Activated naive CD4-positive, alpha-beta T cell treated with anti-CD3 and anti-CD28 coated beads, Interleukin-2, amount 50 U/mL, for 72 hours (primary cell): ENCODE measurements at regions not wholly inside any gene's neighbourhood (a gene's known extent, or its start where the extent isn't known, plus 50 kb on each side); places are given as distances from the start of the nearest gene placed in this dataset.

Experiments used
- ATAC-seq, 2 donors: fragments of 150-1000 bp; cut with Tn5 transposase; 2 replicates each; pipeline ENCODE4 v1.10.0; 2021; ENCODE audit warnings: mild to moderate bottlenecking in 2 of 2, moderate library complexity in 2 of 2
- DNase-seq, 2 donors: peaks; one replicate each; pipeline ENCODE4 v3.0.0; 2021 to 2022; ENCODE audit warnings: low spot score in 2 of 2
- H3K27ac Mint-ChIP-seq, 2 donors: one replicate each; pipeline ENCODE4 v1.8.0; 2022; ENCODE audit warnings: mild to moderate bottlenecking in 2 of 2, mixed read lengths in 2 of 2
- H3K36me3 Mint-ChIP-seq, 2 donors: one replicate each; pipeline ENCODE4 v1.8.0; 2022; ENCODE audit warnings: mixed read lengths in 2 of 2
- H3K9me3 Mint-ChIP-seq, 2 donors: one replicate each; pipeline ENCODE4 v1.8.0; 2022; ENCODE audit warnings: mixed read lengths in 2 of 2

DNA sequence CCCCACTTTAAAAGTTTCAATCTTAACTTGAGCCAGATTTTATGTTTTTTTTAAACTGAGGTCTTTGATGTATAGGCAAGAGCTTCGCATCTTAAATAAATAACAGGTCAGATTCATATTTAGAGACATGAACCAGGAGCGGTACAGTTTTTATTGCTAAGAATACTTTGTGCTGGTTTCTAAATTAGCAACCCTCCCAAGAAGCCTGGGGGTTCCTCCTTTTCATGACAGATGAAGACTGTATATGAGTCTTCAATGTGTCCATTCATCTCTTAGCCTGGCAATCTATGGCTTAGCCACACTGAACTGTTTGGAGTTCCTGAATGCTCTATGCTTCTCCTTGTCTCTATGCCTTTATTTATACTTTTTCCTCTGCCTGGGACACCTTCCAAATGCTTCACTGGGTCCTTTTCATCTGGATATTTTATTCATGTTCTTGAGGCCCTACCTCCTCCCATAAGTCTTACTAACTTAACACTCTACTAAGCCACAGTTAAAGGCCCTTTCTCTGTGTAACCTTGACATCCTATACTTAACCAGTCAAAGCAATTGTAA lies 338.6 kb downstream of the INSC start:
- H3K9me3 Mint-ChIP-seq: peaks cover 0 to 4% of the 10 kb centered on the region in 2 donors
- ATAC-seq (no peak), DNase-seq (no peak)
- H3K27ac Mint-ChIP-seq: no peak overlapping the region
- H3K36me3 Mint-ChIP-seq: no peaks in the 10 kb centered on the region

DNA sequence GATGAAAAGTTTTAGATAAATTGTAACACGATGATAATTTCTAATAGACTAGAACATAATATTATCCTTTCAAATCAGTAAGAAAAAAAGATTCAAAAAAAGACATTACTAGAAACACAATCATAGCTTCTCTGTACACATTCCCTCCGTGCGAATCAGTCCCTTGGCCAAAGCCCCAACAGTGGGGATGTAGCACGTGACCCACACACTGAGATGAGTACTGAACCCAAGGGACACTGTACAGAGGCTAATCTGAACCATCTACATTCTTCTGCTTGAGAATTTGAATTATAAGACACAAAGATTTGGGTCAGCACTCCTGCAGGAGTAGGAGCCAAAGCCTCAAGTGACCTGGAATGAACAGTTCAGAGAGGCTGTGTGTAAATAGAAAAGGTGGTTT lies 353.7 kb downstream of the INSC start:
- DNase-seq: no peak
- no peak for ATAC-seq
- Mint-ChIP-seq H3K36me3 (no peaks in the 10 kb centered on the region), H3K27ac (no peak overlapping the region), H3K9me3 (peaks cover 5 to 8% of the 10 kb centered on the region in 2 donors)

DNA sequence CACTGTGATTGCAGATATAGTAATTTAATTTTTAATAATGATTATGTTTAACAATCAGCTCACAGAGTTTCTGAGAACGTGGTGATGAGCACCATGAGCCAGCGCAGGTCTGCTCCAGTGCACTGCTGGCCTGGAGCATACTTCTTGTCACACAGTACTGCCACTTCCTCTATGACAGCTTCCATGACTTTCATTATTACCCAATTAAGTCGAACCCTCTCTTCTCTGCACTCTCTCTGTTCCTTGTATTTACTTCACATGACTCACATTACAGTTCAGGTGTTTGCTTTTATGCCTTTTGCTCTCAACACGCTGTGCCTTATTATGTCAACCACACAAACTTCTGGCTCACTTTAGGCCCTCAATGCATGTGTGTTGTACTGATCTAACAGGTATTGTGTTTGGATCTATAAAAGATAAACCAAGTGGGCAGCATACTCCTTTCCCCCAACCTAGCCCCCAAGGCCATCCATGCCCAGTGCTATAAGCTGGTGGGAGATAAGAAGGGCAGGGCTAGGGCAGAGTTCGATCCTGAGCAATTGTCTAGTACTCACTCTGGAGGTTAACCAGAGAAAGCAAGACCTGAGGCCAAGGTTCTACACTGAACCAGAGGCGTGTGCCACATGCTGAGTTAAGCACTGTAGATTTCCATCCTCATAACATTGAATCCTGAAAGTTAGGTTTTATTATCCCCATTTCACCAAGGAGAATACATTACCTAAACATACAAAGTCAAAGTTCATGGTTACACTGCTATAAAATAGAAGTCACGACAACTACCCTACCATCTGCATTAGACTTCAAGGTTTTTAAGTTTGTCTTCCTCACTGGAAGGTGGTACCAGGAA lies 356.5 kb downstream of the INSC start:
- peaks cover 5 to 10% of the 10 kb centered on the region in 2 donors for H3K9me3 Mint-ChIP-seq
- H3K27ac Mint-ChIP-seq: no peak overlapping the region
- DNase-seq (no peak), ATAC-seq (no peak)
- H3K36me3 Mint-ChIP-seq: no peaks in the 10 kb centered on the region

DNA sequence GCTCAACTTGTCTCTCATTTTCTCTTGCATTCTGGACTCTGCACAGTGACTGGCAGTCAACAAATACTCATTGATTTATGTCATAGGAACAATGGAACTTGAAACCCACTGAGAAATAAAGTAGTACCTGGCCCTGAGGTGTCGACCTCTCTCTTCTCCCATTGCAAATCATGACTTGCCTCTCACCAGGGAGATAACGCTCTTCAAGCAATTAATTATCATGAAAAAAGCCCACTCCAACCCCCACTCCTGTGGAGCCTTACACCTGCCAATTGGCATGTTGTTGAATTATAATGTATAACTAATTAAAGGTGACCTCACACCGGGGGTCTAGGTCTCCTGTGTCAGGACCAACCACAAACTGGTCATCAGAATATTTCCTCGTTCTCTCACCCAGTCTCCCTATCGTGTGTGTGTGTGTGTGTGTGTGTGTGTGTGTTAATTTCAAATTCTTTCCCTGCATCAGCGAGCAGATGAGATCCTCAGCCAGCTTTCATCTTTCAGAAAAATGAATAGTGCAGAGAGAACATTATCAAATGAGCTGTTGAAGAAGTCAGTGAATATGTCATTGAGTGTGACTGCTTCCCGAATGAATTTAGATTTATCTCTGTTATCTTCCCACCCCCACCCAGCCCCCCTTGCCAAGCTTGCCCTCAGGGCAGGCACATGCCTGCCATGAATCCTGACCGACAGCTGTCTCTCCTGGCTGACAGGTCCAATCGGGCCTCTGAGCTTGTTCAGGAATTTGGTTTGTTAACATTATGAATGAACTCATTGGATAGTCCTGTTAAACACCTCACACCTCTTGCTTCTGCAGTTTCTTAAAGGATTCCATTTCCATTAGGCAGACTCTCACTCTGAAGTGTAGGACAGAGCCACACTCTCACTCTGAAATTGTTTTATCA lies 357.4 kb downstream of the INSC start:
- no peak overlapping the region for H3K27ac Mint-ChIP-seq
- DNase-seq (no peak), ATAC-seq (no peak)
- H3K36me3 Mint-ChIP-seq: no peaks in the 10 kb centered on the region
- peaks cover 5 to 10% of the 10 kb centered on the region in 2 donors for H3K9me3 Mint-ChIP-seq

DNA sequence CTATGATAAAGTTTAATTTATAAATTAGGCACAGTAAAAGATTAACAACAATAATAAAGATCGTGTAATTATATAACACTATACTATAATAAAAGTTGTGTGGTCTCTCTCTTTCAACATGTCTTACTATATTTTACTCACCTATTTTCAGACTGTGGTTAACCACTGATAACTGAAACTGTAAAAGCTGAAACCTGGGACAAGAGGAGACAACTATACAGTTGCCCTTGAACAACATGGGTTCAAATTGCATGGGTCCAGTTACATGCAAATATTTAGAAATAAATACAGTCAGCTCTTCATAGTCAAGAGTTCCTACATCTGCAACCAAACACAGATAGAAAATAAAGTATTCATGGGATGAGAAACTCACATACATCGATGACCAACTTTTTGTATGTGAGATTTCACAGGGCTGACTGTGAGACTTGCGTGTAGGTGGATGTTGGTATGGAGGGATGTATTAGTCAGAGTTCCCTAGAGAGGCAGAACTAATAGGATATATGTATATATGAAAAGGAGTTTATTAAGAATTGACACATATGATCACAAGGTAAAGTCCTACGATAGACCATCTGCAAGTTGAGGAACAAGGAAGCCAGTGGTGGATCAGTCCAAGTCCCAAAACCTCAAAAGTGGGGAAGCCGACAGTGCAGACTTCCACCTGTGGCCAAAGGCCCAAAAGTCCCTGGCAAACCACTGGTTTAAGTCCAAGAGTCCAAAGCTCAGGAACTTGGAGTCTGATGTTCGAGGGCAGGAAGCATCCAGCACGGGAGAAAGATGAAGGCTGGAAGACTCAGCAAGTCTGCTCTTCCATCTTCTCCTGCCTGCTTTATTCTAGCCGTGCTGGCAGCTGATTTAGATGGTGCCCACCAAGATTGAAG lies 359.5 kb downstream of the INSC start:
- ATAC-seq: no peak
- Mint-ChIP-seq H3K36me3 (no peaks in the 10 kb centered on the region), H3K9me3 (peaks cover 5 to 10% of the 10 kb centered on the region in 2 donors), H3K27ac (no peak overlapping the region)
- no peak for DNase-seq

DNA sequence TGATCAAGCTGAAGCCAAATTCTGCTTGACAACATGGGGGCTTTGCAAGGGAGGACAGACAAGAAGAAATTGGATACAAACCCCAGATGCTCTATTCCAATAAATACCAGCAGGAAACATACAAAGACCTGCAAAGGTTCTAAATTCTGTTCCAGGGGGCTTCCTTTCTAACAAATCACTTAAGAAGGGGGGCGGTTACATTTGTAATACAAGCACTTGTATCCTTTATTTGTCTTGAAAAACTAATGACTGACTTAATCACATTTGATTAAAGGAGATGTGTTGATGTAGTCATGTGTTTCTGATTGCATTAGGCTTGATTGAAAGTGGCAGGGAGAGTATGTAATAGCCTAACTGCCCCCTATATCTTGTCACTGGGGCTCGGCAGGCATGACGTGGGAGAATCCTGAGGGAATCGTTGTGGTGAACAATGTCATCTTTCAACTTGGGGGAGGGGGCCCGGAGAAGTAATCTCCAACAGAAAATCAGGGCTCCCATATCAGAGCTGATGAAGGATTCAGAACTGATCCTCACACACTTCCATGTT lies 361.7 kb downstream of the INSC start:
- no peak for ATAC-seq
- Mint-ChIP-seq H3K27ac (no peak overlapping the region), H3K9me3 (peaks cover 5 to 10% of the 10 kb centered on the region in 2 donors), H3K36me3 (no peaks in the 10 kb centered on the region)
- DNase-seq: no peak

DNA sequence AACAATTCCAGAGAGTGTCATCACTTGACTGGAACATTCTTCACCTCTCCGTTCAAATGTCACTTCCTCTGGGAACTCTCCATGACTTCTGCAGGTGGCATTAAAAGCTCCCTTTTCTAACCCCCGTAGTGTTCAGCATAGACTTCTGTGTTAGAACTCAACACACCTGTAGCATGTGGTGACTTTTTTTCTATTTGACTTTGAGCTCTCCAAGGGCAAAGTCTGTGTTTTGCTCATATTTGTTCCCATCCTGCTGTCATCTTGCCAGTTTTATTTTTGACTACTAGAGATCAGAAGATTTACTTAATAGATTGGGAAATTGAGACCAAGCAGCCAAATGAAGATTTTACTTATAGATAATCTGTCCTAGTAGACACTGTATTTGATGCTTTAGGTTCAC lies 367.1 kb downstream of the INSC start:
- H3K36me3 Mint-ChIP-seq: no peaks in the 10 kb centered on the region
- H3K9me3 Mint-ChIP-seq: peaks cover 0 to 6% of the 10 kb centered on the region in 2 donors
- DNase-seq: no peak
- ATAC-seq: no peak
- H3K27ac Mint-ChIP-seq: no peak overlapping the region

DNA sequence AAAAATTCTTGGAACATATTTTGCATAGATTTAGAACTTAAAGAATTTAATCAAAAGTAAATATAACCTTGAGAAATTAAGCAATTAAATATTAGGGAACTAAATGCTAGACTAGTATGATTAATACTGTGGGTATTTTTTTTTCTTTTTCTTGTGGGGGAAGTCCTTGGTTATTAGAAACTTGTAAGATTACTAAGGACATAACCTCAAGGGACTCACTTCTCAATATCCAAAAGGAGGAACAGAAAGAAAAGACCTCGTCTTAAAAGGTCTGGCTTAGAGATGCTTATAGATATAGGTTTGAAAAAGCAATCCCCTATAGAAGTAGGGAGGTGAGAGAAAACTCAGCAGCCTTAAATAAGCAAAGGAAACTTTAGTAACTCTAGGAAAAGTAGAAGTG lies 368.5 kb downstream of the INSC start:
- no peaks in the 10 kb centered on the region for H3K36me3 Mint-ChIP-seq
- ATAC-seq: no peak
- H3K9me3 Mint-ChIP-seq: peaks cover 2 to 6% of the 10 kb centered on the region in 2 donors
- H3K27ac Mint-ChIP-seq: no peak overlapping the region
- DNase-seq: no peak

DNA sequence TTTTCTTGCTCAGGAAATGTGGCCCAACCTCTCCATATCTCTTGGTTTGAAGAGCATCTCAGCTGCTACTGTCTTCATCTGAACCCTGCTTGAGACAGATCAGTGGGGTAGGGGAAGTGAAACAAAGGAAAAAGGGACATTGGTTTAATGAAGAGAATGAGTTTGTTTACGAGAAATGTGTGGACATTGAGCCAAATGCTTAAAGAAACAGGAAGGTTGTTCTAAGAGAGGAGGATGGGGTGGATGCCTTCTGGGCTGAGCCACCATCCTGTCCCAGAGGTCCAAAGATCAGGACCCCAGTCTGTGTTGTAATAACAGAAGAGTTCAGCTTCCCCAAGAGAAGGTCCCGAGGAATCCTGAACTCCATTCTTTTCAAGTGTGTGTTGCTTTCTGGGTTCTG lies 369.7 kb downstream of the INSC start:
- Mint-ChIP-seq H3K9me3 (peaks cover 4 to 6% of the 10 kb centered on the region in 2 donors), H3K27ac (no peak overlapping the region), H3K36me3 (no peaks in the 10 kb centered on the region)
- ATAC-seq (no peak), DNase-seq (no peak)

DNA sequence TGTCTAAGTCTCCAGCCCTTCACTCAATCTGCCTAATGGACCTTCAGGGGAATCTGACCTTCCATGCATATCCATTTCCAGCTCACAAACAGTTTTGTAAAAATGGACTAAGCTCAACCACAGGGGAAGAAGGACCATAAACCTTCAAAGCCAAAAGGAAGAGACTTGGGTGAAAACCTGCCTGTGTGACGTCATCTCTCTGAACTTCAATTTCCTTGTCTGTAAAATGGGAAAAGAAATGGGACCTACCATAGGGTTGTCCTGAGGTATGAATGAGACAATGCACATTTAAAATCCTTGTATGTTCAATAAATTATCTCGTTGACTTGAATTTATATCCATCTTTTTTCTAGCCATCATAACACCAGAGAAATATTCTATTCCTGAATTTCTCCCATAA lies 370.7 kb downstream of the INSC start:
- Mint-ChIP-seq H3K9me3 (peaks cover 5 to 6% of the 10 kb centered on the region in 2 donors), H3K27ac (no peak overlapping the region), H3K36me3 (no peaks in the 10 kb centered on the region)
- DNase-seq (no peak), ATAC-seq (no peak)

DNA sequence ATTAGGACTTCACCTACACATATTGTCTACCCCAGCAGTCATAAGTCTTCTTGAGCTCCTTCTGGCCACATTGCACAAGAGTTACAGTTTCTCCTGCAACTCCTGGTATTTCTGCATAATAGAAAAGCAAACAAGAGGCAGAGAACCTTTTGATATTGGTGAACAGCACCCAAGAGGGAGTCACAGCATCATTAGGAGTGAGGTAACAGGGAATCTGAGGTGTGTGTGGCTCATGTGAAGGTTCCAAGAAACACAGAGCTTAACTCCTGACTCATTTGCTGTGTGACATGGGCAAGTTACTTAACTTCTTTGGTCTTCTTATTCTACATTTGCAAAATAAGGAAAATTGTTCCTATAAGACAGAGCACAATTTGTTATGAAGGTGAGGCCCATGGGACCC lies 374.6 kb downstream of the INSC start:
- H3K27ac Mint-ChIP-seq: no peak overlapping the region
- H3K9me3 Mint-ChIP-seq: peaks cover 0 to 13% of the 10 kb centered on the region in 2 donors
- no peak for DNase-seq
- ATAC-seq: no peak
- H3K36me3 Mint-ChIP-seq: no peaks in the 10 kb centered on the region

DNA sequence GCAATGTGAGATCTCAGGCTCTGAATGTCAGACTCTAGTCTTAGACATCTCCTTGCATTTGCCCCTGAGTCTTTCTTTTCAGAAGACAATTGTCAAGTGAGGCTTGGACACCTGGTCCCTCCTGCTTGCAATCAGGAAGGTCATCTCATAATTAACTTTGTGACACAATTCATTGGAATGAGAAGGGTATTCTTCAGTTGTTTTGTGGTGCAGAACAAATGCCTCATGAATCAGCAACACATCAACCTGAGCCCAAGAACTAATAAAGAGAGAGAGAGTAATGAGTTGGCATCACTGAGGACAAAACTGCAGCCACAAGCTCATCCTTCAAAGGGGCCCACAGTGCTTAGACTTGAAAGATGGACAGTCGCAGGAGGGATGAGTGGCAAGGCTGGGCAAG lies 375.8 kb downstream of the INSC start:
- DNase-seq (no peak), ATAC-seq (no peak)
- Mint-ChIP-seq H3K27ac (no peak overlapping the region), H3K36me3 (no peaks in the 10 kb centered on the region), H3K9me3 (peaks cover 0 to 13% of the 10 kb centered on the region in 2 donors)

DNA sequence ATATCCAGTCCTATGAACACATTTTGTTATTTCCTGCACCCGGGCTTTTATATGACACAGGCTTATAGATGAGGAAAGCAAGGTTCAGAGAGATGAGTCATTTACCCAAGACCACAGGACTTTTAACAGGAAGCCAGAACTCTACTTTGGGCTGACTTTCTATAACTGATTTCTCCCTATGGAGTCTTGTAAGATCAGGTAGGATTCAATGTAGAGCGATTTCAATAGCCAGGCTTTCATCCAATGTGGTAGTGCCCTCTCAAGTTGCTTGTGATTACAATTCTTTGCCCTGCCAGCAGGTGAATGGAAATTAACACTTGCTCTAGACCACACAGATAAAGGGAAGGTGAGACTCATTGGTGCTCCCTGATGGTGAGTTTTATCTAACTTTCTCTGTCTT lies 378.3 kb downstream of the INSC start:
- Mint-ChIP-seq H3K36me3 (no peaks in the 10 kb centered on the region), H3K9me3 (peaks cover 0 to 12% of the 10 kb centered on the region in 2 donors), H3K27ac (no peak overlapping the region)
- DNase-seq (no peak), ATAC-seq (no peak)

DNA sequence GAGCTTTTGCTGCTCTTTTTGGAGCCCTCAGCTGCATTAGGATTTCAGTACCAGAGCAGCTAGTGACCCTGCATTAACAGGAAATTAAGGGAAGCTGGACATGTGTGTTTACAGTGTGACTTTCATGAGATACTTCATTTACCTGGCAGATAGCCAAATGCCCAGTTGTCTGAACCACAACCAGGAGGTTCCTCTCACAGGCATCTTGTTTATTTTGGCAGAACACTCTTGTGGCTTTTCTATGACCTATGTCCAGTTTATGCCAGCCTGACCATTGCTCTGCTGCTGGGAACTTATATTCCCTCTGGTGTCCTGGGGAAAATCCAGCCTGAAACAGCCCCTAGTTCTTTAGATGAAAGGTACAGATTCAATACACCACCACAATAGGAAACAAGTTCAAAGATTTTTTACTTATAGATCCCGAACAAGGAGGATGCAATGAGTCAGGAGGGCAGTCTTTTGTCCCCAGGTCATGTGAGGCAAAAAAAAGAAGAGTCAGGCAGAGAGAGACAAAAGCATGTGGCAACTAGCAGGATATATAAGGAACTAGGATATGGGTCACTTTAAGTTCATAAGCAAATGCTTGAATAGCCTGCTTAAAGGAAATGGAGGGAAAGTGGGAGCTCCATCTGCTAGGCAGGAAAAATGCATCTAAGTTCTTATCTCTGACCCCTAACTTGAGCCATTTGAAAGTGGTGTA lies 379.3 kb downstream of the INSC start:
- no peak overlapping the region for H3K27ac Mint-ChIP-seq
- no peaks in the 10 kb centered on the region for H3K36me3 Mint-ChIP-seq
- H3K9me3 Mint-ChIP-seq: peaks cover 0 to 9% of the 10 kb centered on the region in 2 donors
- ATAC-seq: no peak
- DNase-seq: no peak

DNA sequence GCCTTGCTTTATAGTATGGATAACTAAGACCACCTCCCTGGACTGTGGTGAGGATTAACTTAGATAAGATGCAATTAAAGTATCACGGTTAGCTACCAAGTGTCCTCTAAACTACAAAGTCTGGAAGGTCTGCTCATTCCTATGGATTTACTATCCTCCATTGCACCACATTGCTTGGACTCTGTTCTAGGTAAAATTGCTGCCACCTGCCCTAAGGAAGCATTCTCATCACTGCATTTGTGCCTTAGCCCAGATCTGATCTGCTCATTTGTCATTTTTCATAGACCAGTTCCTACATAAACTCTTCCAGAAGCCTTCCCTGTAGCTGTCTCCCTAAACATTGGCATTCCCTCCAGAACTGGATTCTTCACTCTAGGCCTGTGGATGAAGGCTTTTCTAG lies 380.0 kb downstream of the INSC start:
- DNase-seq (no peak), ATAC-seq (no peak)
- H3K27ac Mint-ChIP-seq: no peak overlapping the region
- no peaks in the 10 kb centered on the region for H3K36me3 Mint-ChIP-seq
- H3K9me3 Mint-ChIP-seq: peaks cover 0 to 9% of the 10 kb centered on the region in 2 donors

DNA sequence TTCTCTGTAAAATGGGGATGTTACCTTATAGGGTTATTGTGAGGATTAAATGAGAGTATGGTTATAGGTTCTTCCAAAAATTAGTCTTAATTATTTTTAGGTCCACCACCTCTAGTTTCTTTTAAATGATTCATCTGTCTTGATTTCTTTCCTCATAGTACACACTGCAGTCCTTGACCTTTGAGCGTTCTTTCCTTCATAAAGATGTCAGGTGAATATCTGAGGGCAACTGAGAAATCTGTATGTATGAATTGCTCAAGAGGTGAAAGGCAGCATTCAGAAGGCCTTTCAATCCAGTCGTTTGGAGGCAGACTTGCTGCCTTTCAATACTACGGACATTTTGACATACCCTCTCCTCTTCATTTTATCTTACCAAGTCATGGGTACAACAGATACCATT lies 380.7 kb downstream of the INSC start:
- no peaks in the 10 kb centered on the region for H3K36me3 Mint-ChIP-seq
- peaks cover 0 to 8% of the 10 kb centered on the region in 2 donors for H3K9me3 Mint-ChIP-seq
- DNase-seq (no peak), ATAC-seq (no peak)
- H3K27ac Mint-ChIP-seq: no peak overlapping the region
